H1 (cell line): ENCODE measurements at regions not wholly inside any gene's neighbourhood (a gene's known extent, or its start where the extent isn't known, plus 50 kb on each side); places are given as distances from the start of the nearest gene placed in this dataset.

Source experiments
- ASH2L ChIP-seq: fragments of 200-600, 300-600 bp; sonication (generic); IDR thresholded peaks from one replicate; pipeline ENCODE4 v1.7.1; 2017; ENCODE audit warnings: low read length
- CTBP2 ChIP-seq: IDR thresholded peaks from 2 replicates; pipeline ENCODE4 v1.7.0; 2011; ENCODE audit warnings: borderline replicate concordance, mild to moderate bottlenecking, moderate library complexity, mixed read lengths, low read length; ENCODE audit not compliant: insufficient read depth, insufficient read length
- POLR2AphosphoS5 ChIP-seq: IDR thresholded peaks from 2 replicates; pipeline ENCODE4 v1.6.1; 2011; ENCODE audit warnings: low read depth, low read length
- RNF2 ChIP-seq: fragments of 200-900, 300-1000 bp; sonication (generic); IDR thresholded peaks from 2 replicates; pipeline ENCODE4 v1.7.1; 2016; ENCODE audit warnings: borderline replicate concordance, low read depth, mild to moderate bottlenecking, antibody characterized with exemption, low read length; ENCODE audit not compliant: poor library complexity, severe bottlenecking; ENCODE audit errors: missing control alignments
- RXRA ChIP-seq: IDR thresholded peaks from 2 replicates; pipeline ENCODE4 v1.6.1; 2011; ENCODE audit warnings: low read depth, mild to moderate bottlenecking, low read length, moderate library complexity; ENCODE audit not compliant: insufficient read depth
- SIX5 ChIP-seq: IDR thresholded peaks from 2 replicates; pipeline ENCODE4 v1.6.1; 2011; ENCODE audit warnings: mild to moderate bottlenecking, low read depth, low read length
- TAF1 ChIP-seq: IDR thresholded peaks from 2 replicates; pipeline ENCODE4 v1.6.1; 2011; ENCODE audit warnings: mild to moderate bottlenecking, low read depth, low read length

GRCh38 chr21:20451046-20451445, 547.2 kb upstream of the NCAM2 start (continued):
- no peak for TF ChIP-seq CTBP2
- no peak for TF ChIP-seq ASH2L
- no peak for TF ChIP-seq SIX5
- TF ChIP-seq RNF2 = no peak
- TF ChIP-seq TAF1 = no peak
- TF ChIP-seq RXRA = no peak
- TF ChIP-seq POLR2AphosphoS5 = no peak
